OCI-M2 (cell line): ENCODE measurements at regions not wholly inside any gene's neighbourhood (a gene's known extent, or its start where the extent isn't known, plus 50 kb on each side); places are given as distances from the start of the nearest gene placed in this dataset.

Experiments used
- DNase-seq: peaks from one replicate; lab custom pipeline; 2025; ENCODE audit not compliant: unreplicated experiment; lab: John Stamatoyannopoulos, UW

- DNase-seq, result no peak
These were observed 170.3 kb upstream of the PDE10A start for GRCh38 chr6:165833355-165833754.

GRCh38 chr6:165831812-165832510 lies 168.9 kb upstream of the PDE10A start:
- no peak for DNase-seq

GRCh38 chr6:165830761-165831160 lies 167.7 kb upstream of the PDE10A start:
- DNase-seq, result no peak

GRCh38 chr6:165829376-165829775 lies 166.3 kb upstream of the PDE10A start:
- no peak for DNase-seq

- DNase-seq, result no peak
These were observed 164.1 kb upstream of the PDE10A start for GRCh38 chr6:165827190-165827518.

- DNase-seq, result no peak
These were observed 163.6 kb upstream of the PDE10A start for GRCh38 chr6:165826487-165827189.

GRCh38 chr6:165825256-165825815 lies 162.3 kb upstream of the PDE10A start:
- no peak for DNase-seq

- no peak for DNase-seq
These were observed 160.7 kb upstream of the PDE10A start for GRCh38 chr6:165823609-165824326.

GRCh38 chr6:165822501-165822900 lies 159.5 kb upstream of the PDE10A start:
- DNase-seq, result no peak

GRCh38 chr6:165821754-165822153 lies 158.7 kb upstream of the PDE10A start:
- DNase-seq, result no peak

GRCh38 chr6:165820934-165821333 lies 157.9 kb upstream of the PDE10A start:
- DNase-seq, result no peak

GRCh38 chr6:165820407-165820806 lies 157.4 kb upstream of the PDE10A start:
- no peak for DNase-seq

- DNase-seq, result no peak
These were observed 156.4 kb upstream of the PDE10A start for GRCh38 chr6:165819394-165819793.

GRCh38 chr6:165818200-165818599 lies 155.2 kb upstream of the PDE10A start:
- DNase-seq, result no peak

- DNase-seq, result no peak
These were observed 154.7 kb upstream of the PDE10A start for GRCh38 chr6:165817771-165818170.

GRCh38 chr6:165817148-165817547 lies 154.1 kb upstream of the PDE10A start:
- DNase-seq, result no peak

- no peak for DNase-seq
These were observed 151.6 kb upstream of the PDE10A start for GRCh38 chr6:165814679-165815078.

GRCh38 chr6:165811512-165811911 lies 148.5 kb upstream of the PDE10A start:
- DNase-seq, result no peak

- DNase-seq, result no peak
These were observed 145.0 kb upstream of the PDE10A start for GRCh38 chr6:165808021-165808420.

GRCh38 chr6:165807249-165807960 lies 144.4 kb upstream of the PDE10A start:
- no peak for DNase-seq

- no peak for DNase-seq
These were observed 143.2 kb upstream of the PDE10A start for GRCh38 chr6:165806126-165806810.
